Cardiac muscle cell (in vitro differentiated cells and primary cell): ENCODE measurements at regions not wholly inside any gene's neighbourhood (a gene's known extent, or its start where the extent isn't known, plus 50 kb on each side); places are given as distances from the start of the nearest gene placed in this dataset.

Experiments
- DNase-seq, 2 donors: peaks; one replicate each; pipeline versions ENCODE4 v3.0.0 to v3.0.0-alpha.2; 2010 to 2017; ENCODE audit warnings: low read depth in 1 of 2, low spot score in 1 of 2
- H3K27ac ChIP-seq: fragments of 200-600 bp; sonication (generic); 2 replicates; pipeline ENCODE4 v1.5.1; 2016
- H3K27me3 ChIP-seq: fragments of 200-600 bp; sonication (generic); 2 replicates; pipeline ENCODE4 v1.6.0; 2016; ENCODE audit warnings: control low read depth
- H3K36me3 ChIP-seq: fragments of 200-600 bp; sonication (generic); 2 replicates; pipeline ENCODE4 v1.5.1; 2016; ENCODE audit warnings: control low read depth
- H3K4me1 ChIP-seq: fragments of 200-600 bp; sonication (generic); 2 replicates; pipeline ENCODE4 v1.8.1; 2017; ENCODE audit warnings: low read depth, mild to moderate bottlenecking, mixed run types
- H3K4me3 ChIP-seq: fragments of 200-600 bp; sonication (generic); 2 replicates; pipeline ENCODE4 v1.5.1; 2016; ENCODE audit warnings: mild to moderate bottlenecking
- H3K9me3 ChIP-seq: fragments of 200-600 bp; sonication (generic); 2 replicates; pipeline ENCODE4 v1.5.1; 2017; ENCODE audit warnings: low read depth, mild to moderate bottlenecking, control low read depth
- TF ChIP-seq, protein P1 (sequence below): IDR thresholded peaks from 2 replicates; pipeline ENCODE4 v1.5.1; 2012; ENCODE audit warnings: low read depth, mild to moderate bottlenecking, low read length

DNA sequence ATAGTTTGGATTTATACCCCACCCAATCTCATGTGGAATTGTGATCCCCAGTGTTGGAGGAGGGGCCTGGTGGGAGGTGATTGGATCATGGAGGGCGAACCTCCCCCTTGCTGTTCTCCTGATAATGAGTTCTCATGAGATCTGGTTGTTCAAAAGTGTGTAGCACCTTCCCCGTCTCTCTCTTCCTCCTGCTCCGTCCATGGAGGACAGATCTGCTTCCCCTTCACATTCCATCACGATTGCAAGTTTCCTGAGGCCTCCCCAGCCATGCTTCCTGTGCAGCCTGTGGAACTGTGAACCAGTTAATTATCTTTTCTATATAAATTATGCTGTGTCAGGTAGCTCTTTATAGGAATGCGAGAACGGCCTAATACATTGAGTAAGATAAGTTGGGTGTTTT lies 518.8 kb upstream of the LCORL start:
- Histone ChIP-seq H3K9me3 (no peaks in the 10 kb centered on the region), H3K4me1 (no peaks in the 10 kb centered on the region), H3K36me3 (no peaks in the 10 kb centered on the region), H3K27me3 (no peaks in the 10 kb centered on the region), H3K27ac (no peak overlapping the region), H3K4me3 (no peak overlapping the region)
- TF ChIP-seq, protein P1, sequence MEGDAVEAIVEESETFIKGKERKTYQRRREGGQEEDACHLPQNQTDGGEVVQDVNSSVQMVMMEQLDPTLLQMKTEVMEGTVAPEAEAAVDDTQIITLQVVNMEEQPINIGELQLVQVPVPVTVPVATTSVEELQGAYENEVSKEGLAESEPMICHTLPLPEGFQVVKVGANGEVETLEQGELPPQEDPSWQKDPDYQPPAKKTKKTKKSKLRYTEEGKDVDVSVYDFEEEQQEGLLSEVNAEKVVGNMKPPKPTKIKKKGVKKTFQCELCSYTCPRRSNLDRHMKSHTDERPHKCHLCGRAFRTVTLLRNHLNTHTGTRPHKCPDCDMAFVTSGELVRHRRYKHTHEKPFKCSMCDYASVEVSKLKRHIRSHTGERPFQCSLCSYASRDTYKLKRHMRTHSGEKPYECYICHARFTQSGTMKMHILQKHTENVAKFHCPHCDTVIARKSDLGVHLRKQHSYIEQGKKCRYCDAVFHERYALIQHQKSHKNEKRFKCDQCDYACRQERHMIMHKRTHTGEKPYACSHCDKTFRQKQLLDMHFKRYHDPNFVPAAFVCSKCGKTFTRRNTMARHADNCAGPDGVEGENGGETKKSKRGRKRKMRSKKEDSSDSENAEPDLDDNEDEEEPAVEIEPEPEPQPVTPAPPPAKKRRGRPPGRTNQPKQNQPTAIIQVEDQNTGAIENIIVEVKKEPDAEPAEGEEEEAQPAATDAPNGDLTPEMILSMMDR, result no peak
- DNase-seq, result no peak

DNA sequence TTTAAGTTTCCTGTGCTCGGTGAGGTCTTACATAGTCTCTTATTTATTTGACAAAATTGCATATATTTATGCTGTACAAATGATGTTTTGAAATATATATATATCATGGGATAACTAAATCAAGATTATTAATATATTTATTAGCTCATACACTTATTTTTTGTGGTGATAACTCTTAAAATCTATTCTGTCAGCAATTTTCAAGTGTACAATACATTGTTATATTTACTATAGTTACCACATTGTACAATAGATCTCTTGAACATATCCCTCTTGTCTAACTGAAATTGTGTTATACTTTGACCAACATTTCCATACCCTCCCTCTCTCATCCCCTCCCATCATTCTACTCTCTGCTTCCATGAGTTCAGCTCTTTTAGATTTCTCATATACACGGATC lies 516.6 kb upstream of the LCORL start:
- no peak overlapping the region for H3K4me3 ChIP-seq
- no peak for DNase-seq
- no peak overlapping the region for H3K27ac ChIP-seq
- no peaks in the 10 kb centered on the region for H3K27me3 ChIP-seq
- no peaks in the 10 kb centered on the region for H3K36me3 ChIP-seq
- H3K9me3 ChIP-seq, result no peaks in the 10 kb centered on the region
- TF ChIP-seq, protein P1, result no peak
- no peaks in the 10 kb centered on the region for H3K4me1 ChIP-seq

DNA sequence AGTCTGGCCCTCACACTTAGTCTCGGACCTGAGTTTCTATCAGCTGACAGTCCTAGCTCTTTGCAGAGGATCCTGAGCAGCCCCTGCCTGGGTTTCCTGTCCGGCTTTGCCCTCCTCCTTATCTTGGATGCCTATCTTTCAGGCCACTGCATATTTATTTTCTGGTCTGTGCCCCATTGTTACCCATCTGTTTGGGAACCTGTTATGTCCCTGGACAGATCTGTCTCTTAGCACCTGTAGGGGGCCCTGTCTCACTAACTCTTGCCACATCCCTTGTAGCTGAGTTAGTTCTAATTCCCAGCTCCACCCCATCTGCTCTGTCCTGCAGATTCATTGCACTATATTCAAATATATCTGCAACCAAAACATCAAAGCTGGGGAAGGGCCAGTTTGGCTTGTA lies 514.9 kb upstream of the LCORL start:
- no peak for DNase-seq
- TF ChIP-seq, protein P1, result no peak
- Histone ChIP-seq H3K27ac (no peak overlapping the region), H3K4me1 (no peaks in the 10 kb centered on the region), H3K27me3 (no peaks in the 10 kb centered on the region), H3K9me3 (no peaks in the 10 kb centered on the region), H3K36me3 (no peaks in the 10 kb centered on the region), H3K4me3 (no peak overlapping the region)

DNA sequence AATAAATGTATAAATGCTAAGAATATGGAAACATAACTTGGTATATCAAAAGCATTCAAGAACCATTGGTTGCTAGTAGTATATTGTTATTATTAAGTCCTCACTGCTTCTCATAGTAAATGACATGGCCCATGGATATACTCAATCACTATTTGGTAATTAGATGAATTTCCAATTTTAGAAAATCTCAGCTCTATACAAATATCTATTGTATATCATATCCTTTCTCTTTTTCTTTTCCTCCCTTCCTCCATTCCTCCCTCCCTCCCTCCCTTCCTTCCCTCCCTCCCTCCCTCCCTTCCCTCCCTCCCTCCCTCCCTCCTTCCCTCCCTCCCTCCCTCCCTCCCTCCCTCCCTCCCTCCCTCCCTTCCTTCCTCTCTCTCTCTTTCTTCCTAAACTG lies 514.4 kb upstream of the LCORL start:
- no peak overlapping the region for H3K4me3 ChIP-seq
- TF ChIP-seq, protein P1, result no peak

DNA sequence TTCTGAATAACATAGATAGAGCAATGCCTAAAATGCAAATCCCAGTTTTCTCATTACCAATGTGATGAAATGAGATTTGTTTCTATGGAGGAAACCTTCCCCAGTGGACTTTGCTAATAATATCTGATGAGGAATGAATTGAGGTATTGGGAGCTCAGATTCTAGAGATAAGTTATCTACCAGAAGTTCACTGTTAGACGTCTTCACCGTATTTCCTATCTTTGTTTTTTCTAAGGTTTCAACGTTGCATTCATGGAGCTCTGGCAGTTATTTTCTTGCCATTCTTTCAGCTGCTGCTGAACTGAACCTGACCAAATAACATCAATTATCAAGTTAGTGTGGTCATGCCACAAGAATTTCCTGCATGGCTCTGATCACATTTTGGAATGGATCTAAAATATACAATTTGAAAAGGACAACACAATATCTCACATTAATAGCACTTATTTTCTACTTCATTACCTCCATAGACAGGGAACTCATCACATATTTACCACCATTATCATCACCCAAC lies 511.8 kb upstream of the LCORL start:
- TF ChIP-seq, protein P1, result no peak
- H3K4me3 ChIP-seq, result no peak overlapping the region

More for the DNA sequence above, 514.4 kb upstream of the LCORL start:
- Histone ChIP-seq H3K27me3 (no peaks in the 10 kb centered on the region), H3K9me3 (no peaks in the 10 kb centered on the region), H3K4me1 (no peaks in the 10 kb centered on the region), H3K27ac (no peak overlapping the region), H3K36me3 (no peaks in the 10 kb centered on the region)
- no peak for DNase-seq

DNA sequence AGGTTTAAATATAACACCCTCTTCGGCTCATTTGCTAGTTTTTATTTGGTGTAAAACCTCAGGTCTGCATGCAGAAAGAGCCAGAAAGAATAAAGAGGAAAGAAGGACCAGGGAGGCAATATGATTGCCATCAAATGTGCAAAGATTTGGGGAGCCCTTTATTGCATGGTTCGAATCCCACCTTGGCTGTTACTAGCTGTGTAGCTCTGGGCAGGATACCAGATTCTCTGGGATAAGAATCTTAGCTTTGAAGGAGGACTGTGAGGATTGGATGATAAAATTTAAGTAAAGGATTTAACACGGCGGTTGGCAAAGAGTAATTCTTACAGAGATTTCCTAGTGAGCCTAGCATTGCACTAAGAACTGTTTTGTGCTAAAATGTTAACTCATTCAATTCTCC lies 510.2 kb upstream of the LCORL start:
- Histone ChIP-seq H3K4me1 (no peaks in the 10 kb centered on the region), H3K4me3 (no peak overlapping the region), H3K36me3 (no peaks in the 10 kb centered on the region), H3K27me3 (no peaks in the 10 kb centered on the region), H3K9me3 (no peaks in the 10 kb centered on the region), H3K27ac (no peak overlapping the region)
- no peak for DNase-seq
- TF ChIP-seq, protein P1, result no peak

More for the DNA sequence above, 511.8 kb upstream of the LCORL start:
- Histone ChIP-seq H3K27ac (no peak overlapping the region), H3K4me1 (no peaks in the 10 kb centered on the region), H3K36me3 (no peaks in the 10 kb centered on the region), H3K9me3 (no peaks in the 10 kb centered on the region), H3K27me3 (no peaks in the 10 kb centered on the region)
- DNase-seq, result no peak
